ENCODE measurements at regions not wholly inside any gene's neighbourhood (a gene's known extent, or its start where the extent isn't known, plus 50 kb on each side); places are given as distances from the start of the nearest gene placed in this dataset.

DNA sequence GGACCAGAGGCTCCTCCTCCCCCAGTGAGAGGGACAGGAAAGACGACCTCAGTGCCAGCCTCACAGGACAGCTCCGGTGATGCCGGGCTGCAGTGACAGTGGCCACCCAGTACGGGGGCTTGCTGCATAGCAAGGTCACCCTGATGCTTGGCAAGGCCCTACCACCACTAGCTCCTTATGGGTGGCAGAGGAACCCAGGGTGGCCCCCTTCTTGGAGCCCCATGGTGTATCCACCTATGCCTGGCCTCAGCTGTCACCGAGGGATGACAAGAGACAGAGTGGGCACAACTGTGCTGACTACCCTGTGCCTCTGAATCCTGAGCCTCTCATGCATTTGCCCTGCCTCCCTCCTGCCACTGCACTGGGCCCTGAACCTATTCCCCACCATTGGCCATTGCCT lies 809.2 kb downstream of the TBC1D22A start:
- H3K14ac ChIP-seq (replicated peaks; ENCODE audit: low read depth, low read length) = no peak overlapping the region
- no peak overlapping the region for H2AFZ ChIP-seq (replicated peaks; ENCODE audit: low read length, poor library complexity)
- TF ChIP-seq CHD1 (IDR thresholded peaks at IDR 0.05; ENCODE audit: low read depth, low read length) = no peak
- TF ChIP-seq NFE2L2 (IDR thresholded peaks at IDR 0.05; ENCODE audit: low read depth, low read length) = no peak
- TF ChIP-seq, protein P1, sequence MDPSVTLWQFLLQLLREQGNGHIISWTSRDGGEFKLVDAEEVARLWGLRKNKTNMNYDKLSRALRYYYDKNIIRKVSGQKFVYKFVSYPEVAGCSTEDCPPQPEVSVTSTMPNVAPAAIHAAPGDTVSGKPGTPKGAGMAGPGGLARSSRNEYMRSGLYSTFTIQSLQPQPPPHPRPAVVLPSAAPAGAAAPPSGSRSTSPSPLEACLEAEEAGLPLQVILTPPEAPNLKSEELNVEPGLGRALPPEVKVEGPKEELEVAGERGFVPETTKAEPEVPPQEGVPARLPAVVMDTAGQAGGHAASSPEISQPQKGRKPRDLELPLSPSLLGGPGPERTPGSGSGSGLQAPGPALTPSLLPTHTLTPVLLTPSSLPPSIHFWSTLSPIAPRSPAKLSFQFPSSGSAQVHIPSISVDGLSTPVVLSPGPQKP (IDR thresholded peaks at IDR 0.05; ENCODE audit: borderline replicate concordance, low read depth, low read length) = no peak
- no peak for TF ChIP-seq SMC3 (IDR thresholded peaks at IDR 0.05; ENCODE audit: low read depth, low read length)
- TF ChIP-seq CEBPB (IDR thresholded peaks at IDR 0.05; ENCODE audit: low read depth, low read length) = no peak
- no peak for TF ChIP-seq FOS (IDR thresholded peaks at IDR 0.05; ENCODE audit: low read depth, low read length)
- no peak for TF ChIP-seq MAZ (IDR thresholded peaks at IDR 0.05; ENCODE audit: borderline replicate concordance, low read depth, low read length)
- TF ChIP-seq, protein P2, sequence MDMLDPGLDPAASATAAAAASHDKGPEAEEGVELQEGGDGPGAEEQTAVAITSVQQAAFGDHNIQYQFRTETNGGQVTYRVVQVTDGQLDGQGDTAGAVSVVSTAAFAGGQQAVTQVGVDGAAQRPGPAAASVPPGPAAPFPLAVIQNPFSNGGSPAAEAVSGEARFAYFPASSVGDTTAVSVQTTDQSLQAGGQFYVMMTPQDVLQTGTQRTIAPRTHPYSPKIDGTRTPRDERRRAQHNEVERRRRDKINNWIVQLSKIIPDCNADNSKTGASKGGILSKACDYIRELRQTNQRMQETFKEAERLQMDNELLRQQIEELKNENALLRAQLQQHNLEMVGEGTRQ (IDR thresholded peaks at IDR 0.05; ENCODE audit: low read depth, low read length) = no peak
- no peak for TF ChIP-seq POLR2A (IDR thresholded peaks at IDR 0.05; ENCODE audit: low read depth, low read length)
- no peak for TF ChIP-seq MXI1 (IDR thresholded peaks at IDR 0.05; ENCODE audit: borderline replicate concordance, low read depth, low read length)
- TF ChIP-seq BHLHE40 (IDR thresholded peaks at IDR 0.05; ENCODE audit: low read depth, low read length) = no peak
- TF ChIP-seq MAFK (IDR thresholded peaks at IDR 0.05; ENCODE audit: low read depth, low read length) = no peak
- no peak for TF ChIP-seq RCOR1 (IDR thresholded peaks at IDR 0.05; ENCODE audit: insufficient replicate concordance, low read length)
- TF ChIP-seq RAD21 (IDR thresholded peaks at IDR 0.05; ENCODE audit: low read length) = no peak
- TF ChIP-seq RFX5 (IDR thresholded peaks at IDR 0.05; ENCODE audit: low read depth, low read length) = no peak
- TF ChIP-seq, protein P3, sequence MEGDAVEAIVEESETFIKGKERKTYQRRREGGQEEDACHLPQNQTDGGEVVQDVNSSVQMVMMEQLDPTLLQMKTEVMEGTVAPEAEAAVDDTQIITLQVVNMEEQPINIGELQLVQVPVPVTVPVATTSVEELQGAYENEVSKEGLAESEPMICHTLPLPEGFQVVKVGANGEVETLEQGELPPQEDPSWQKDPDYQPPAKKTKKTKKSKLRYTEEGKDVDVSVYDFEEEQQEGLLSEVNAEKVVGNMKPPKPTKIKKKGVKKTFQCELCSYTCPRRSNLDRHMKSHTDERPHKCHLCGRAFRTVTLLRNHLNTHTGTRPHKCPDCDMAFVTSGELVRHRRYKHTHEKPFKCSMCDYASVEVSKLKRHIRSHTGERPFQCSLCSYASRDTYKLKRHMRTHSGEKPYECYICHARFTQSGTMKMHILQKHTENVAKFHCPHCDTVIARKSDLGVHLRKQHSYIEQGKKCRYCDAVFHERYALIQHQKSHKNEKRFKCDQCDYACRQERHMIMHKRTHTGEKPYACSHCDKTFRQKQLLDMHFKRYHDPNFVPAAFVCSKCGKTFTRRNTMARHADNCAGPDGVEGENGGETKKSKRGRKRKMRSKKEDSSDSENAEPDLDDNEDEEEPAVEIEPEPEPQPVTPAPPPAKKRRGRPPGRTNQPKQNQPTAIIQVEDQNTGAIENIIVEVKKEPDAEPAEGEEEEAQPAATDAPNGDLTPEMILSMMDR (conservative IDR thresholded peaks at IDR 0.05; ENCODE audit: low read depth, low read length) = no peak
- dilution Hi-C loops (cut with HindIII; ENCODE audit: low sequenced_read_pairs, unreplicated experiment) = no loop called here
- H3K9me3 ChIP-seq (ENCODE audit: control insufficient read depth, insufficient read depth, low read length) = peaks cover 50% of the 10 kb centered on the region
- CTCF ChIA-PET = no interaction called here
- 79% methylated on average over 2 of the region's 5 CpGs; no CpG with 5 or more reads in 1 of the 2 experiments for WGBS, 2 experiments (ENCODE audit: extremely low coverage in 2 of 2, insufficient read length in 1 of 2)
- H3K36me3 ChIP-seq (ENCODE audit: control insufficient read depth, insufficient read depth, low read length) = no peaks in the 10 kb centered on the region
- H3K79me1 ChIP-seq (ENCODE audit: low read depth in 1 of 2, low read length in 2 of 2) = no peaks in the 10 kb centered on the region
- no peak overlapping the region for H2AK5ac ChIP-seq (ENCODE audit: low read depth, low read length)
- no peak overlapping the region for H3K23ac ChIP-seq (ENCODE audit: low read depth, low read length)
- H3K4me2 ChIP-seq (ENCODE audit: low read depth, low read length) = no peak overlapping the region
- H2BK15ac ChIP-seq (ENCODE audit: low read depth, low read length) = no peak overlapping the region
- intact Hi-C loops (cut with micrococcal nuclease) = no loop called here
- in situ Hi-C loops (cut with MboI; ENCODE audit: low sequenced_read_pairs) = no loop called here
- H3K56ac ChIP-seq (ENCODE audit: extremely low read depth, insufficient read depth, low read length) = no peak overlapping the region
- H3K27ac ChIP-seq (ENCODE audit: insufficient read depth, low read length) = no peak overlapping the region
- no peaks in the 10 kb centered on the region for H4K20me1 ChIP-seq (ENCODE audit: insufficient read depth, low read length)
- H3K9ac ChIP-seq (ENCODE audit: low read depth, low read length) = no peak overlapping the region
- no peak for DNase-seq
- no peaks in the 10 kb centered on the region for H3K4me1 ChIP-seq (ENCODE audit: control insufficient read depth, insufficient read depth, low read length)
- no peak overlapping the region for H2BK5ac ChIP-seq (ENCODE audit: low read depth, low read length, poor library complexity, severe bottlenecking)
- no peak overlapping the region for H2BK20ac ChIP-seq (ENCODE audit: low read depth, low read length)
- H3K18ac ChIP-seq (ENCODE audit: low read depth, low read length) = no peak overlapping the region
- POLR2A ChIA-PET (ENCODE audit: unreplicated experiment) = no interaction called here
- ATAC-seq (ENCODE audit: low read depth) = no peak
- no peak overlapping the region for H3K4me3 ChIP-seq (ENCODE audit: insufficient read depth, low read depth, low read length)
- no peak overlapping the region for H4K5ac ChIP-seq (ENCODE audit: low read depth, low read length)
- H4K8ac ChIP-seq (ENCODE audit: low read depth in 2 of 2, low read length in 2 of 2) = no peak overlapping the region
- H3K4ac ChIP-seq (ENCODE audit: low read depth, low read length) = no peak overlapping the region
- no peak overlapping the region for H2AK9ac ChIP-seq (replicated peaks; ENCODE audit: low read depth, low read length, poor library complexity)
- H3K9me1 ChIP-seq (ENCODE audit: insufficient read depth, low read length) = no peaks in the 10 kb centered on the region
- BruUV-seq (replicated peaks) = no TSS peak
- no peak overlapping the region for H4K91ac ChIP-seq (ENCODE audit: insufficient read depth, low read depth, low read length)
- H2BK120ac ChIP-seq (ENCODE audit: low read depth, low read length) = no peak overlapping the region
- H3K27me3 ChIP-seq (ENCODE audit: control insufficient read depth, insufficient read depth, low read length) = no peaks in the 10 kb centered on the region

All from IMR-90 (cell line).